AG04450 (cell line): ENCODE measurements at regions not wholly inside any gene's neighbourhood (a gene's known extent, or its start where the extent isn't known, plus 50 kb on each side); places are given as distances from the start of the nearest gene placed in this dataset.

Source experiments
- CTCF ChIA-PET: fragments of 300-600, 350-600 bp; formaldehyde crosslinking; extraction: SDS; loops from one replicate; lab custom pipeline; 2022; ENCODE audit warnings: antibody characterized with exemption, inconsistent platforms; lab: Charles Lee
- POLR2A ChIA-PET: fragments of 350-600 bp; formaldehyde crosslinking; extraction: SDS; loops from one replicate; lab custom pipeline; 2021; ENCODE audit warnings: antibody characterized with exemption, inconsistent platforms; lab: Yijun Ruan, JAX
- DNase-seq: peaks from one replicate; pipeline ENCODE4 v3.0.0-alpha.2; 2011; ENCODE audit warnings: low read depth, low spot score
- H3K27ac ChIP-seq: one replicate; pipeline ENCODE4 v1.5.1; 2012; ENCODE audit warnings: low read depth, low read length, control low read depth
- H3K27me3 ChIP-seq: one replicate; pipeline ENCODE4 v1.6.0; 2012; ENCODE audit warnings: low read length; ENCODE audit not compliant: control insufficient read depth, insufficient read depth
- H3K4me3 ChIP-seq: 2 replicates; pipeline ENCODE4 v1.5.1; 2011; ENCODE audit warnings: mild to moderate bottlenecking, low read depth, low read length, control low read depth
- H3K9me3 ChIP-seq: 2 replicates; pipeline ENCODE4 v1.5.1; 2012; ENCODE audit warnings: low read length; ENCODE audit not compliant: control insufficient read depth, insufficient read depth
- CTCF ChIP-seq: IDR thresholded peaks from 2 replicates; pipeline ENCODE4 v1.5.1; 2011; ENCODE audit warnings: low read depth, low read length, control low read depth, inconsistent platforms

- ChIA-PET CTCF (no interaction called here), POLR2A (no interaction called here)
- Histone ChIP-seq H3K4me3 (no peak overlapping the region), H3K9me3 (no peaks in the 10 kb centered on the region), H3K27me3 (no peaks in the 10 kb centered on the region), H3K27ac (no peak overlapping the region)
- TF ChIP-seq CTCF, result no peak
- no peak for DNase-seq
Measured at GRCh38 chr6:85068221-85068620, 303.8 kb upstream of the TBX18 start.

- H3K27me3 ChIP-seq, result no peaks in the 10 kb centered on the region
- ChIA-PET CTCF (no interaction called here), POLR2A (no interaction called here)
- no peak overlapping the region for H3K27ac ChIP-seq
- no peaks in the 10 kb centered on the region for H3K9me3 ChIP-seq
- H3K4me3 ChIP-seq, result no peak overlapping the region
- TF ChIP-seq CTCF, result no peak
- no peak for DNase-seq
Measured at GRCh38 chr6:85066266-85066665, 301.9 kb upstream of the TBX18 start.

DNA sequence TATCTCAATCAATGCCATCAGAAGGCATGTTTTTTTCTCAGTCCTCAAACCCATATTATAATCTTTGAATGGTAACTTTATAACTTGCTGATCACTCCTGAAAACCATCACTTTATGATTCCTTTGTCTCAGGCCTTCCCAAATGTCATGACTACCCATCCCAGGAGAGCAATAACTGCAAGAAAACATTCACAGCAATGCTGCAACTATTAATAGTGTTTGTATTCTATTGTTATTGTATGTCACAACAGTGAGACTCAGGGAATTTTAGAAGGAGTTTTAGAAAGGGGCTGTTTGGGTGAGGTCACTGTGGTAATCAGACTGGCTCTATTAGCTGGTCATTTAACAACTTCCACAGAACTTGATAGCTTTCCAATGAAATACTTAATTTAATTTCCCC is 301.4 kb upstream of the TBX18 start:
- no peaks in the 10 kb centered on the region for H3K9me3 ChIP-seq
- no peaks in the 10 kb centered on the region for H3K27me3 ChIP-seq
- no peak overlapping the region for H3K27ac ChIP-seq
- CTCF ChIA-PET, result no interaction called here
- no peak for TF ChIP-seq CTCF
- DNase-seq, result no peak
- no peak overlapping the region for H3K4me3 ChIP-seq
- POLR2A ChIA-PET, result no interaction called here

GRCh38 chr6:85063611-85064010 is 299.2 kb upstream of the TBX18 start:
- Histone ChIP-seq H3K27me3 (no peaks in the 10 kb centered on the region), H3K27ac (no peak overlapping the region), H3K4me3 (no peak overlapping the region), H3K9me3 (no peaks in the 10 kb centered on the region)
- CTCF ChIA-PET, result no interaction called here
- POLR2A ChIA-PET, result no interaction called here
- no peak for TF ChIP-seq CTCF
- no peak for DNase-seq

DNA sequence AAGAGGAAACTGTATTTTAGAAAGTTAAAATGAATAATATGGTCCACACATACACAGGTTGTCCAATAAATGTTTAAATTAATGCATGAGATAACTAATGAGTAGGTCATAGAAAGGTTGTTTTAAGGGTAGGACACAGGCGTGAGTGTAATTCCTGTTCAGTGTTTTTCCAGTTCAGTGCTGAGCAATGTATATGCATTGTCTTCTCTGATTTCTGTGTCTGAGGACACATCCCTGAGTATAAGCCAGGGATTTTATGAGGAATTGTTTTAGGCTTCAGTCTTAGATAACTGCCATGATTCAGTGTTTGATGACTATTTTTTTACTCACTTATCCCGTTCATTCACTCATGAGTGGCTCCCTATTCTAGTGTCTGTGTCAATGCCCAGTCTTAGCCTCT is 298.5 kb upstream of the TBX18 start:
- Histone ChIP-seq H3K9me3 (no peaks in the 10 kb centered on the region), H3K27me3 (no peaks in the 10 kb centered on the region), H3K4me3 (no peak overlapping the region), H3K27ac (no peak overlapping the region)
- CTCF ChIA-PET, result no interaction called here
- TF ChIP-seq CTCF, result no peak
- DNase-seq, result no peak
- POLR2A ChIA-PET, result no interaction called here
